A549 (cell line): ENCODE measurements at regions not wholly inside any gene's neighbourhood (a gene's known extent, or its start where the extent isn't known, plus 50 kb on each side); places are given as distances from the start of the nearest gene placed in this dataset.

ENCODE experiments used
- ATAC-seq, 2 experiments: fragments of 200-7000 bp in 1 of 2; fragments of >200 bp in 1 of 2; cut with Nextera tagmentation in 1 of 2; cut with Tn5 transposase in 1 of 2; 3 replicates each; pipeline versions ENCODE4 v1.8.0 to v1.9.1; 2018 to 2020; ENCODE audit warnings: mild to moderate bottlenecking in 1 of 2, moderate library complexity in 1 of 2
- CTCF ChIA-PET: fragments of 300-600 bp; sonication (Branson Sonifier 250); formaldehyde crosslinking; extraction: SDS; loops from one replicate; lab custom pipeline; 2021; ENCODE audit warnings: antibody characterized with exemption, inconsistent platforms; lab: Yijun Ruan, JAX
- POLR2A ChIA-PET: fragments of 350-600 bp; formaldehyde crosslinking; extraction: SDS; loops from one replicate; lab custom pipeline; 2021; ENCODE audit warnings: antibody characterized with exemption, inconsistent platforms; lab: Yijun Ruan, JAX
- DNase-seq, 2 experiments: peaks; one replicate each; pipeline versions ENCODE4 v3.0.0 to v3.0.0-alpha.2; 2011 to 2016; ENCODE audit warnings: low read depth in 1 of 2, low spot score in 1 of 2
- FAIRE-seq: peaks from 2 replicates; lab custom pipeline; 2011; peaks lifted over from hg19 to GRCh38; lab: Jason Lieb, UNC
- H3K27ac ChIP-seq, 2 experiments: fragments of >200 bp; sonication (Bioruptor Twin); formaldehyde crosslinking; 3 replicates each; pipeline ENCODE4 v1.5.1; 2016 to 2017
- H3K4me1 ChIP-seq: fragments of >200 bp; sonication (Bioruptor Twin); formaldehyde crosslinking; 3 replicates; pipeline ENCODE4 v1.6.1; 2016
- H3K4me2 ChIP-seq: fragments of >200 bp; sonication (Bioruptor Twin); formaldehyde crosslinking; 3 replicates; pipeline ENCODE4 v1.6.1; 2016
- H3K4me3 ChIP-seq: fragments of >200 bp; sonication (Bioruptor Twin); formaldehyde crosslinking; 3 replicates; pipeline ENCODE4 v1.5.1; 2016
- H3K9me3 ChIP-seq: fragments of >200 bp; sonication (Bioruptor Twin); formaldehyde crosslinking; 3 replicates; pipeline ENCODE4 v1.6.1; 2016
- BHLHE40 ChIP-seq: IDR thresholded peaks from 2 replicates; pipeline ENCODE4 v1.6.1; 2012; ENCODE audit warnings: low read depth, low read length, inconsistent platforms
- CHD2 ChIP-seq: fragments of 150-350 bp; IDR thresholded peaks from 2 replicates; pipeline ENCODE4 v1.6.1; 2014; ENCODE audit warnings: low read length; ENCODE audit not compliant: partially characterized antibody
- EHMT2 ChIP-seq: fragments of 200-600 bp; sonication (generic); IDR thresholded peaks from 2 replicates; pipeline ENCODE4 v1.6.1; 2016; ENCODE audit warnings: antibody characterized with exemption, low read depth, mild to moderate bottlenecking, moderate library complexity
- ESRRA ChIP-seq: fragments of 150-350 bp; IDR thresholded peaks from 2 replicates; pipeline ENCODE4 v1.6.1; 2014; ENCODE audit warnings: mild to moderate bottlenecking, low read length, borderline replicate concordance
- FOSL2 ChIP-seq, 2 experiments: fragments of 450-650 bp in 1 of 2; fragments of >200 bp in 1 of 2; sonication (Bioruptor Twin) in 1 of 2; formaldehyde crosslinking; IDR thresholded peaks; 2 replicates each; pipeline versions ENCODE4 v1.5.0 to v1.6.1; 2016 to 2020; ENCODE audit warnings: mild to moderate bottlenecking in 1 of 2, moderate library complexity in 1 of 2
- HDAC2 ChIP-seq: fragments of 200-600 bp; sonication (generic); IDR thresholded peaks from 2 replicates; pipeline ENCODE4 v1.6.1; 2016
- JUN ChIP-seq, 2 experiments: fragments of >200 bp; sonication (Bioruptor Twin); formaldehyde crosslinking; IDR thresholded peaks; 2 replicates in 1 of 2; 3 replicates in 1 of 2; pipeline ENCODE4 v1.6.1; 2016 to 2017
- KDM5A ChIP-seq: fragments of 200-600 bp; sonication (generic); IDR thresholded peaks from 2 replicates; pipeline ENCODE4 v1.6.1; 2016; ENCODE audit warnings: antibody characterized with exemption, mild to moderate bottlenecking
- NR3C1 ChIP-seq: fragments of >200 bp; sonication (Bioruptor Twin); formaldehyde crosslinking; IDR thresholded peaks from 3 replicates; pipeline ENCODE4 v1.6.1; 2017
- POLR2A ChIP-seq: IDR thresholded peaks from 2 replicates; pipeline ENCODE4 v1.6.1; 2012; ENCODE audit warnings: mild to moderate bottlenecking, low read length
- RNF2 ChIP-seq: fragments of 200-600 bp; sonication (generic); IDR thresholded peaks from 2 replicates; pipeline ENCODE4 v1.6.1; 2016; ENCODE audit warnings: low read depth, mild to moderate bottlenecking, antibody characterized with exemption, moderate library complexity, borderline replicate concordance
- SREBF2 ChIP-seq: fragments of 450-650 bp; IDR thresholded peaks from 2 replicates; pipeline ENCODE4 v1.6.1; 2014; ENCODE audit warnings: mild to moderate bottlenecking, moderate library complexity
- ZFP36 ChIP-seq: fragments of 450-650 bp; IDR thresholded peaks from 2 replicates; pipeline ENCODE4 v1.6.1; 2014; ENCODE audit warnings: borderline replicate concordance; ENCODE audit not compliant: partially characterized antibody
- ZNF302 ChIP-seq: fragments of 250-450 bp; sonication (Bioruptor Pico); IDR thresholded peaks from 2 replicates; pipeline ENCODE4 v1.9.0; 2021; ENCODE audit warnings: inconsistent platforms, mild to moderate bottlenecking, moderate library complexity
- ZSCAN20 ChIP-seq: fragments of 250-450 bp; sonication (Bioruptor Pico); IDR thresholded peaks from 2 replicates; pipeline ENCODE4 v1.8.0; 2022; ENCODE audit warnings: mild to moderate bottlenecking, moderate library complexity
- WGBS: methylation state at CpG from one replicate; pipeline ENCODE4 v1.1.6; 2017; ENCODE audit errors: missing lambda C conversion rate; 5-methylcytosine and 5-hydroxymethylcytosine counted together
- TF ChIP-seq, protein P1 (sequence below): IDR thresholded peaks from 2 replicates; pipeline ENCODE4 v1.6.1; 2012
- TF ChIP-seq, protein P2 (sequence below): fragments of 150-350 bp; IDR thresholded peaks from 2 replicates; pipeline ENCODE4 v1.6.1; 2014; ENCODE audit warnings: low read depth, mild to moderate bottlenecking, low read length
- TF ChIP-seq, protein P3 (sequence below): fragments of >200 bp; sonication (Bioruptor Twin); formaldehyde crosslinking; IDR thresholded peaks from 3 replicates; pipeline ENCODE4 v1.6.1; 2016

DNA sequence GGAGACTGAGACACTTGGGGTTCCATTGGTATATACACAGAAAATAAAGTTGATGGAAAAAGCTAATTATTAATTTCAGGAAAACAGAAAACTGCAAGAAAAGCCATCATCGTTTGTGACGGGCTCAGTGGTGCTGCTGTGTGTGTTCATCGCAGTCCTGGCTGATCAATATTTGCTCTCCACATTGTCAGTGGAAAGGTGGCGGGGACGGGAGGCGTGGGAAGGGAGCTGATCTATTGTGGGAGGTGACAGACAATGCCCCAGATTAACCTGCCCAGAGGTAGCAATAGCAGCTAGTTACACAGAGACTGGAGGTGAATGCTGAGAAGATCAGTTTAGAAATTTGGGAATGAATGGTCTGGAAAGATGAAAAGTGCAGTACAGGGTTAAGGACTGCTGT is 50.0 kb upstream of the CTDP1 start:
- no peak overlapping the region for H3K4me3 ChIP-seq
- no peak for FAIRE-seq
- no peaks in the 10 kb centered on the region for H3K4me1 ChIP-seq
- TF ChIP-seq, protein P1, sequence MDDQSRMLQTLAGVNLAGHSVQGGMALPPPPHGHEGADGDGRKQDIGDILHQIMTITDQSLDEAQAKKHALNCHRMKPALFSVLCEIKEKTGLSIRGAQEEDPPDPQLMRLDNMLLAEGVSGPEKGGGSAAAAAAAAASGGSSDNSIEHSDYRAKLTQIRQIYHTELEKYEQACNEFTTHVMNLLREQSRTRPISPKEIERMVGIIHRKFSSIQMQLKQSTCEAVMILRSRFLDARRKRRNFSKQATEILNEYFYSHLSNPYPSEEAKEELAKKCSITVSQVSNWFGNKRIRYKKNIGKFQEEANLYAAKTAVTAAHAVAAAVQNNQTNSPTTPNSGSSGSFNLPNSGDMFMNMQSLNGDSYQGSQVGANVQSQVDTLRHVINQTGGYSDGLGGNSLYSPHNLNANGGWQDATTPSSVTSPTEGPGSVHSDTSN = no peak
- TF ChIP-seq SREBF2 (no peak), FOSL2 (IDR thresholded peaks at IDR 0.05) (no peak), FOSL2 (CRISPR knock-in tag; IDR thresholded peaks at IDR 0.05) (no peak), EHMT2 (no peak), NR3C1 (no peak), RNF2 (no peak), JUN (IDR thresholded peaks at IDR 0.05) (no peak), ESRRA (no peak), ZNF302 (no peak), KDM5A (no peak), ZFP36 (no peak), ZSCAN20 (CRISPR knock-in tag) (no peak), POLR2A (no peak), CHD2 (no peak), BHLHE40 (no peak), HDAC2 (no peak)
- TF ChIP-seq, protein P2, sequence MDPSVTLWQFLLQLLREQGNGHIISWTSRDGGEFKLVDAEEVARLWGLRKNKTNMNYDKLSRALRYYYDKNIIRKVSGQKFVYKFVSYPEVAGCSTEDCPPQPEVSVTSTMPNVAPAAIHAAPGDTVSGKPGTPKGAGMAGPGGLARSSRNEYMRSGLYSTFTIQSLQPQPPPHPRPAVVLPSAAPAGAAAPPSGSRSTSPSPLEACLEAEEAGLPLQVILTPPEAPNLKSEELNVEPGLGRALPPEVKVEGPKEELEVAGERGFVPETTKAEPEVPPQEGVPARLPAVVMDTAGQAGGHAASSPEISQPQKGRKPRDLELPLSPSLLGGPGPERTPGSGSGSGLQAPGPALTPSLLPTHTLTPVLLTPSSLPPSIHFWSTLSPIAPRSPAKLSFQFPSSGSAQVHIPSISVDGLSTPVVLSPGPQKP = no peak
- TF ChIP-seq, protein P3, sequence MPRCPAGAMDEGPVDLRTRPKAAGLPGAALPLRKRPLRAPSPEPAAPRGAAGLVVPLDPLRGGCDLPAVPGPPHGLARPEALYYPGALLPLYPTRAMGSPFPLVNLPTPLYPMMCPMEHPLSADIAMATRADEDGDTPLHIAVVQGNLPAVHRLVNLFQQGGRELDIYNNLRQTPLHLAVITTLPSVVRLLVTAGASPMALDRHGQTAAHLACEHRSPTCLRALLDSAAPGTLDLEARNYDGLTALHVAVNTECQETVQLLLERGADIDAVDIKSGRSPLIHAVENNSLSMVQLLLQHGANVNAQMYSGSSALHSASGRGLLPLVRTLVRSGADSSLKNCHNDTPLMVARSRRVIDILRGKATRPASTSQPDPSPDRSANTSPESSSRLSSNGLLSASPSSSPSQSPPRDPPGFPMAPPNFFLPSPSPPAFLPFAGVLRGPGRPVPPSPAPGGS = no peak
- WGBS = 64% methylated on average over 6 of the region's 6 CpGs
- no peak overlapping the region for H3K27ac ChIP-seq
- ChIA-PET POLR2A (no interaction called here), CTCF (interaction anchor here (1.6 kb wide), 1 partner anchor 249 kb away, joined by 5 read pairs; no protein-coding TSS in a partner anchor)
- H3K9me3 ChIP-seq = no peaks in the 10 kb centered on the region
- DNase-seq = no peak
- no peak overlapping the region for H3K4me2 ChIP-seq
- no peak for ATAC-seq
